ENCODE measurements at regions not wholly inside any gene's neighbourhood (a gene's known extent, or its start where the extent isn't known, plus 50 kb on each side); places are given as distances from the start of the nearest gene placed in this dataset.

- no peak overlapping the region for H3K4me3 ChIP-seq (ENCODE audit: low read depth, low read length)
- no peak for FAIRE-seq
Observed at GRCh38 chr2:31469648-31470047, 55.1 kb upstream of the XDH start.

GRCh38 chr2:31467426-31467825 is 52.9 kb upstream of the XDH start:
- DNase-seq (ENCODE audit: low read depth) (peak; percentile 59), FAIRE-seq (no peak)
- Histone ChIP-seq H3K36me3 (ENCODE audit: control insufficient read depth, insufficient read depth, low read length) (no peaks in the 10 kb centered on the region), H3K27me3 (ENCODE audit: control insufficient read depth, insufficient read depth, low read length) (no peaks in the 10 kb centered on the region), H3K4me3 (ENCODE audit: low read depth, low read length) (no peak overlapping the region)
- TF ChIP-seq CTCF (IDR thresholded peaks at IDR 0.05; ENCODE audit: insufficient read depth, low read length, severe bottlenecking) = no peak

More at GRCh38 chr2:31469648-31470047, 55.1 kb upstream of the XDH start:
- Histone ChIP-seq H3K36me3 (ENCODE audit: control insufficient read depth, insufficient read depth, low read length) (no peaks in the 10 kb centered on the region), H3K27me3 (ENCODE audit: control insufficient read depth, insufficient read depth, low read length) (no peaks in the 10 kb centered on the region)
- TF ChIP-seq CTCF (IDR thresholded peaks at IDR 0.05; ENCODE audit: insufficient read depth, low read length, severe bottlenecking) = no peak
- DNase-seq (ENCODE audit: low read depth) = no peak
